GM12891 (cell line): ENCODE measurements at regions not wholly inside any gene's neighbourhood (a gene's known extent, or its start where the extent isn't known, plus 50 kb on each side); places are given as distances from the start of the nearest gene placed in this dataset.

Source experiments
- PAX5 ChIP-seq: IDR thresholded peaks from 2 replicates; pipeline ENCODE4 v1.6.1; 2011; ENCODE audit warnings: low read length, moderate library complexity, mild to moderate bottlenecking; ENCODE audit not compliant: insufficient read depth, severe bottlenecking
- POLR2A ChIP-seq: IDR thresholded peaks from 2 replicates; pipeline ENCODE4 v1.6.1; 2011; ENCODE audit warnings: low read depth, low read length, control low read depth
- POLR2AphosphoS5 ChIP-seq: IDR thresholded peaks from 2 replicates; pipeline ENCODE4 v1.6.1; 2011; ENCODE audit warnings: low read depth, low read length, control low read depth
- SPI1 ChIP-seq: IDR thresholded peaks from 2 replicates; pipeline ENCODE4 v1.6.1; 2011; ENCODE audit warnings: low read depth, low read length, control low read depth
- TAF1 ChIP-seq: IDR thresholded peaks from 2 replicates; pipeline ENCODE4 v1.6.1; 2011; ENCODE audit warnings: low read depth, low read length, control low read depth

GRCh38 chr2:167551416-167551815 is 663.1 kb downstream of the XIRP2 start:
- no peak for TF ChIP-seq POLR2AphosphoS5
- no peak for TF ChIP-seq POLR2A
- TF ChIP-seq TAF1 = no peak
- no peak for TF ChIP-seq SPI1
- no peak for TF ChIP-seq PAX5
